ENCODE measurements at regions not wholly inside any gene's neighbourhood (a gene's known extent, or its start where the extent isn't known, plus 50 kb on each side); places are given as distances from the start of the nearest gene placed in this dataset.

DNA sequence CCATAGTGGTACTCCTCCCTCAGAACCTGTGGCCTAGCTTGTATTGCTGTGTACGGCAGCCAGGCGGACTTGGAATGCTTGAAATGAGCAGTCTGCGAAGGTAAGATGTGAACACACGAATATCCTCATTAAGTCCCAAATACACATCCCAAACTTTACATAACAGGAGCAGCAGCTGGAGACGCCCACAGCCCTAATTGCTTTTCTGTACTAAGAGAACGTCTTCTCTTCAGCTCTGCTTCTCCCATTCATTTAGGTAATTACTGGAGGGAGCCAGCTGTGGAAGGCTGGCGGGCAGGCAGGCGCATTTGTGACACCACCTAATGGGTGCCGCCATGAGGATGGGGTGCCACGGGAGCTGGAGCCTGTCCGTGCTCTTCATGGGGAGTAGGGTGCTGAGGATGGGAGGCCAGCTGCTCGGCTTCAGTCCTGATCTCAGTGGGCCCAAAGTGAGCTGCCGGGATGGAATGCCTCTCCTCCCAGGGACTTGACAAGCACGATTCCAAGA is 66.6 kb upstream of the POU3F1 start:
- DNase-seq: no peak
- H3K27ac ChIP-seq: no peak overlapping the region

DNA sequence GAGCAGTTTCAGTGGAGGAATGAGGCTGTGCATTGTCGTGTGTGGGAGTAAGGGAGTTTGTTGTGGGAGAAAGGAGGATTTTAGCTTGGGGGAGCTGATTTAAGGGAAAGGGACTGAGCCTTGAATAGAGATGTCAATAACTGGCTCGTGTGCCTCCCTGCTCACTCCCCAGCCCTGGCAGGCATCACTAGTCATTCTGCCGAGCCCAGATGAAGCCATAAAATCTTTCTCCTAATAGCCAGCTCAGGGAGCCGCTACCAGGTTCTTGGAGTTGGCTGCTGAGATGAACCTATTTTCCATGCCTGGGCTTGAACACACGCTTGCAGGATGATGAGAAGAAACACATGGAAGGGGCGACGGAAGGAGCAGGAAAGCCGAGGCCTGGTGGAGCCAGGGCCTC is 65.0 kb upstream of the POU3F1 start:
- ATAC-seq: no peak
- TF ChIP-seq, protein P1, sequence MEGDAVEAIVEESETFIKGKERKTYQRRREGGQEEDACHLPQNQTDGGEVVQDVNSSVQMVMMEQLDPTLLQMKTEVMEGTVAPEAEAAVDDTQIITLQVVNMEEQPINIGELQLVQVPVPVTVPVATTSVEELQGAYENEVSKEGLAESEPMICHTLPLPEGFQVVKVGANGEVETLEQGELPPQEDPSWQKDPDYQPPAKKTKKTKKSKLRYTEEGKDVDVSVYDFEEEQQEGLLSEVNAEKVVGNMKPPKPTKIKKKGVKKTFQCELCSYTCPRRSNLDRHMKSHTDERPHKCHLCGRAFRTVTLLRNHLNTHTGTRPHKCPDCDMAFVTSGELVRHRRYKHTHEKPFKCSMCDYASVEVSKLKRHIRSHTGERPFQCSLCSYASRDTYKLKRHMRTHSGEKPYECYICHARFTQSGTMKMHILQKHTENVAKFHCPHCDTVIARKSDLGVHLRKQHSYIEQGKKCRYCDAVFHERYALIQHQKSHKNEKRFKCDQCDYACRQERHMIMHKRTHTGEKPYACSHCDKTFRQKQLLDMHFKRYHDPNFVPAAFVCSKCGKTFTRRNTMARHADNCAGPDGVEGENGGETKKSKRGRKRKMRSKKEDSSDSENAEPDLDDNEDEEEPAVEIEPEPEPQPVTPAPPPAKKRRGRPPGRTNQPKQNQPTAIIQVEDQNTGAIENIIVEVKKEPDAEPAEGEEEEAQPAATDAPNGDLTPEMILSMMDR (IDR thresholded peaks at IDR 0.05): no peak
- 57 to 75% (median 58%) methylated on average over 8 of the region's 8 CpGs for WGBS, 3 donors

More for the DNA sequence above, 66.6 kb upstream of the POU3F1 start:
- WGBS, 3 donors: 91 to 96% (median 92%) methylated on average over 14 of the region's 14 CpGs
- Histone ChIP-seq H3K27me3 (ENCODE audit: insufficient read depth in 3 of 3, low read length in 2 of 3) (peaks cover 0 to 4% (median 0%) of the 10 kb centered on the region in 3 donors), H3K36me3 (ENCODE audit: insufficient read depth in 1 of 2, low read depth in 1 of 2) (no peaks in the 10 kb centered on the region), H3K4me1 (no peaks in the 10 kb centered on the region), H3K9me3 (peaks cover 6% of the 10 kb centered on the region), H3K4me3 (no peak overlapping the region)
- ATAC-seq: no peak
- TF ChIP-seq, protein P1 (IDR thresholded peaks at IDR 0.05): no peak
- intact Hi-C loops (cut with DNase I): no loop called here

DNA sequence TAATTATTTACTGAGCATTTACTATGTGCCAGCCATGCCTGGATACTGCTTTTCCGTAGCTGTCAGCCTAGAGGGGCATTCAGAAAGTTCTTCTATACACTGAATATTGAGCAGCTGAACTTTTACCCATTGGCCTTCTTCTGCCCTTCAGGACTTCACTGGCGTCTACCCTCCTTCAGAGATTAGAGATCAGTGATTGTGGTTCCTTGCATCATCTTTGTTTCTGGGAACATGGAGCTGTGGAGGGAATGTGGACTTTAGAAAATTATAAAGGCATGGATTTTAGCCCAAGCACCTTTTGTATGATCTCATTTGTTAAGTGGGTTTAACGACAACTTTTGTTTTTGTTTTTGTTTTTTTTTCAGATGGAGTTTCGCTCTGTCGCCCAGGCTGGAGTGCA is 58.7 kb upstream of the POU3F1 start:
- peaks cover 2% of the 10 kb centered on the region for H3K9me3 ChIP-seq
- DNase-seq: no peak
- no peak for ATAC-seq
- no peak overlapping the region for H3K4me3 ChIP-seq
- H3K27me3 ChIP-seq (ENCODE audit: insufficient read depth in 3 of 3, low read length in 2 of 3): no peaks in the 10 kb centered on the region
- intact Hi-C loops (cut with DNase I): no loop called here
- no peak overlapping the region for H3K27ac ChIP-seq
- H3K36me3 ChIP-seq (ENCODE audit: insufficient read depth in 1 of 2, low read depth in 1 of 2): no peaks in the 10 kb centered on the region
- TF ChIP-seq, protein P1 (IDR thresholded peaks at IDR 0.05): no peak
- 95 to 97% (median 95%) methylated on average over 5 of the region's 5 CpGs for WGBS, 3 donors
- peaks cover 5% of the 10 kb centered on the region for H3K4me1 ChIP-seq

More for the DNA sequence above, 65.0 kb upstream of the POU3F1 start:
- Histone ChIP-seq H3K9me3 (peaks cover 6% of the 10 kb centered on the region), H3K27me3 (ENCODE audit: insufficient read depth in 3 of 3, low read length in 2 of 3) (peaks cover 0 to 4% (median 0%) of the 10 kb centered on the region in 3 donors), H3K36me3 (ENCODE audit: insufficient read depth in 1 of 2, low read depth in 1 of 2) (no peaks in the 10 kb centered on the region), H3K4me3 (no peak overlapping the region), H3K4me1 (no peaks in the 10 kb centered on the region), H3K27ac (no peak overlapping the region)
- DNase-seq: no peak
- intact Hi-C loops (cut with DNase I): no loop called here

DNA sequence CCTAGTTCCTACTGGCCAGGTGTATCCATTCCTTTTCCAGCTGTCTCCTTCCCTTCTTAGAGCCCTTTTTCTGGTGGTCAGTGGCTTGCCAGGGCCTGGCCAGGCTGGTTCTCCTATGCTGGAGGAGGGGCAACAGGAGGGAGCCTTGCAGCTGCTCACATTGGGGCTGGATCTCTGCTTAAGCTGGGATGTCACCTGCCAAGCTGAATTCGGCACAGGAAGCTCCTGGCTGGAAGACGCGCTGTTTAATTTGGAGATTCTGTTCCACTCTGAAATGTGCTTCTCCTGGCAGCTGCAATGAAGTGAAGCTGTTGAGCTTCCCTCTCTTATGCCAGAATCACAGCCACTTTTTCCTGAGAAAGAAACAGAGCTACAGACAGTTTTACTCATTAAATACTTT is 56.0 kb upstream of the POU3F1 start:
- H3K4me1 ChIP-seq: peaks cover 5% of the 10 kb centered on the region
- TF ChIP-seq, protein P1 (IDR thresholded peaks at IDR 0.05): no peak
- H3K9me3 ChIP-seq: no peaks in the 10 kb centered on the region
- DNase-seq (no peak), ATAC-seq (peak in 1 of 4 donors; percentile 64)
- no peak overlapping the region for H3K27ac ChIP-seq
- no peaks in the 10 kb centered on the region for H3K27me3 ChIP-seq (ENCODE audit: insufficient read depth in 3 of 3, low read length in 2 of 3)
- H3K4me3 ChIP-seq: no peak overlapping the region
- intact Hi-C loops (cut with DNase I): no loop called here
- H3K36me3 ChIP-seq (ENCODE audit: insufficient read depth in 1 of 2, low read depth in 1 of 2): no peaks in the 10 kb centered on the region
- 23 to 25% (median 25%) methylated on average over 3 of the region's 3 CpGs for WGBS, 3 donors

Measured in psoas muscle (tissue), 7 donors.